ENCODE measurements at regions not wholly inside any gene's neighbourhood (a gene's known extent, or its start where the extent isn't known, plus 50 kb on each side); places are given as distances from the start of the nearest gene placed in this dataset.
"Not testable (repeated sequence)": the region's sequence is repeated elsewhere in the genome, so short reads cannot be mapped to it uniquely, and the experiment has no call there.

DNA sequence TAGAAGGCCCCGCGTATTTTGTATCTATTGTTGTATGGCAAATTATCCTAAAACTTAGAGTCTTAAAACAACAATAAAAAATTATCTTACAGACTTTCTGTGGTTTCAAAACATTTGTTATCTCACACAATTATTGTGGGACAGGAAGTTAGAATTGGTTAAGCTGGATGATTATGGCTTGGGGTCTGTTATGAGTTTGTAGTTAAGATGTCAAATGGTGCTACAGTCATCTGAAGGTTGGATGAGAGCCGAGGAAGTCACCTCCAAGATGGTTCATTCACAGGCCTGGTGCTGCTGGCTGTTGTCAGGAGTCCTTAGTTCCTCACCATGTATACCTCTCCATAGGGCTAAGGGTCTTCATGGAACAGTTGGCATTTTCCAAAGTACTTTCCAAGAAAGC lies 175.6 kb upstream of the FANCL start:
- DNase-seq (ENCODE audit: low read depth, low spot score): no peak

DNA sequence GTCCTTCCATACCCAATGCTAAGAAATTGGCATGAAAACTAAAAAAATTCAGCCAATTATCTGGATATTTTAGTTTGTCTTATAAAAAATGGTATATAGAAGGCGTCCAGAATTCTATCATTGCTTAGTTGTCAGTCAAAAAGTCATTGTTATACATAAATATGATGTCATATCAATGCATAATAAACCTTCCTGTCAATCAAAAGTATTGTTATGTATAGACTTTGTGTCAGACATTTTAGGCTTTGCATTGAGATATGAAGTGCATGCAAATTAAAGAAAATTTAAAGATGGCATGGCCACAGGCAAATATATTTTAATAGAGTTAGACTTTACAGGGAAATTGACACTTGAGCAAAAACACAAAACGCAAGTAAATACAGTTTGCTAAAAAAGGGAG lies 173.4 kb upstream of the FANCL start:
- no peak for DNase-seq (ENCODE audit: low read depth, low spot score)

DNA sequence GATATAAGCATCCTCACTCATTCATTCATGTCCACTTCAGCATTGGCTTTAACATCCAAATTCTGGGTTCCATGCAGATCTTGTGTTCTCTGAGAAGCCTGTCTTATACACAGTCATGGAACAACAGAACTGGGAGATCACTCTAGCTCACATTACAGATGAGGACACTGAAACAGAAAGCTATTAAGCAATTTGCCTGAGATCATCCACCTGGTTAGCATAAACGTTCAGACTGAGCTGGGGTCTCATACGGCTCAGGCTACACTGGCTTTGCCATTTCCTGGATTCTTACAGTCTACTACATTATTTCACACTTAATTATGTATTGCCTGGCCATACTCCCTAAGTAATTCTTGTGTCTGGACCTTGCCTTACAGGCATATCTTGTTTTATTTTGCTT lies 169.4 kb upstream of the FANCL start:
- no peak for DNase-seq (ENCODE audit: low read depth, low spot score)

DNA sequence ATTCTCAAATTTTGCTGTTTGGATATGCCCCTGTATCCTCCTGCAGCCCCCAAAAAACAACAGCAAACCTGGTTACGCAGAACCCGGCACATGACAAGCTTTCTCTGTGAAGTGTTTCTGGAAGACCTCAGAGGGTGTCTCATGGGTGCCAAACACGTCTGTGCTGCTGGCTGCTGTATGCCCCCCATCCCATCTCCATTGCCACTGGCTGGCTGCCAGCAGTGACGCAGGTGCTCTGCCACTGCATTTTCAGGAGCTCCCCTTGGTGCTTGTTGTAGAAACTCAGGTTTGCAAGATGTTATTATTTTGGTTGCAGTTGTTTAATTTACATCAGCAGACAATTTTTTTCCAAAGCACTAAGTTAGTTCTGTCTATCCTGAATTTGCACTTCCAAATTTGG lies 166.4 kb upstream of the FANCL start:
- DNase-seq (ENCODE audit: low read depth, low spot score): no peak

DNA sequence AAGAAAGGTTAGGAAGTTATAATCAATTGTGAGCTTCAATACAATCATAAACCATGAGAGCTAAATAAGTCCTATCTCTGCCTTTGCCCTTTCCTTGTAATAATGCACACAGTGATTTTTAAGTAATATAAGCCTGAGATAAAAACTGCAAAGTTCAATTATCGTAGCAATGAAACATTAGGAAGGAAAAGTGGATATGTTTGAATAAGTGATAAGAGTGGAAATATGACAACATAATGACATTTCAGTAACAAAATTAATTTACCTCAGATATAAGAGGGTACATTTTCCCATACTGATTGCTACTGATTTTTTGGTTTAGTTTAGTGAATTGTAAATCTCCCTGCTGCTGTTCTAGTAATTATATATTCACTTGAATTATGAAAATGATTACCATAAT lies 164.2 kb upstream of the FANCL start:
- DNase-seq (ENCODE audit: low read depth, low spot score): no peak

DNA sequence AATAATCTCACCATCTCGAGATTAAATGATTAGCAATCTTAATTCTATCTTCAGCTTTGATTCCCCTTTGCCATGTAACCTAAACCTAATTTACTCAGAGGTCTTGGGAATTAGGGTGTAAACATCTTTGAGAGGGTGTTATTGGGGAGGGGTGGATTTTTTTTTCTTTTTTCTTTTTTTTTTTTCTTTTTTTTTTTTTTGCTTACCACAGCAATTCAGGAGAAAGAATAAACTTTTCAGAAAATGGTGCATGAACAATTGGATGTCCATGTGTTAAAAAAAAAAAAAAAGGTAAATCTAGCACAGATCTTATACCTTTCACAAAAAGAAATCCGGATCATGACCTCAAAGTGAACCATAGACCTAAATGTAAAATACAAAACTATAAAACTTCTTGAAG lies 160.8 kb upstream of the FANCL start:
- no peak for DNase-seq (ENCODE audit: low read depth, low spot score)

DNA sequence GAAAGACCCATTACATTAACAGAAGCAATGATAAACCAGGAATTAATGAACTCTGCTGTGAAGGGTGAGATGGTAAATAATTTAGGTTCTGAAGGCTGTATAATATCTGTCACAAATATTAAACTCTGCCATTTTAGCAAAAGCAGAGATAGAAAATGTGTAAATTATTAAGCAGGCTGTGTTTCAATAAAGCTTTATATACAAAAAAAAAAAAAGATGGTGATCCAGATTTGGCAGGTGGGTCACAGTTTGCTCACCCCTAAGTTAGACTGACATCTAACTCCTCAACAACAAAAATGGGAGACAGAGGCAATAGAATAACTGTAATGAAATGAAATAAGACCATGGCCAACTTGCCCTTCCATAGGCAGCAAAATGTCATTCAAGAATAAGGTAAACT lies 157.3 kb upstream of the FANCL start:
- no peak for DNase-seq (ENCODE audit: low read depth, low spot score)

DNA sequence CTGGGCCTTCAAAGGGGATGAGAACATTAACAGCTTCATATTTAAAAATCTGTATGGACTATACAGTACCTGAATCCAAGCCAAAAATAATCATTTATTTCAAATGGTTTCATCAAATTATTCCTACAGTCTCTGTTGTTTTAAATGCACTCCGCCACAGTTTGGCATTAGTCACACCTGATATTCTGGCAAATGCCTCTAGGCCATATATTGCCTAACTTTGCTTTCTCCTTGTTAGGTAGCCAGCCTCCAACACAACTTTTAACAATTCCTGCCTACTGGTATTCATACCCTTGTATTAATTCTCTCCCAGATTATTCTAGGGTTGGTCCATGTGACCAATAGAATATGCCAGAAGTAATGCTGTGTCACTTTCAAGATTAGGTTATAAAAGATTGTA lies 146.6 kb upstream of the FANCL start:
- DNase-seq (ENCODE audit: low read depth, low spot score): no peak

DNA sequence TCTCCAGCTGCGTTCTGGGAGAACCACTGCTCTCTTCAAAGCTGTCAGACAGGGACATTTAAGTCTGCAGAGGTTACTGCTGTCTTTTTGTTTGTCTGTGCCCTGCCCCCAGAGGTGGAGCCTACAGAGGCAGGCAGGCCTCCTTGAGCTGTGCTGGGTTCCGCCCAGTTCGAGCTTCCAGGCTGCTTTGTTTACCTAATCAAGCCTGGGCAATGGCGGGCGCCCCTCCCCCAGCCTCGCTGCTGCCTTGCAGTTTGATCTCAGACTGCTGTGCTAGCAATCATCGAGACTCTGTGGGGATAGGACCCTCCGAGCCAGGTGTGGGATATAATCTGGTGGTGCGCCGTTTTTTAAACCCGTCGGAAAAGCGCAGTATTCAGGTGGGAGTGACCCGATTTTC lies 145.8 kb upstream of the FANCL start:
- DNase-seq (ENCODE audit: low read depth, low spot score): not testable (repeated sequence)

DNA sequence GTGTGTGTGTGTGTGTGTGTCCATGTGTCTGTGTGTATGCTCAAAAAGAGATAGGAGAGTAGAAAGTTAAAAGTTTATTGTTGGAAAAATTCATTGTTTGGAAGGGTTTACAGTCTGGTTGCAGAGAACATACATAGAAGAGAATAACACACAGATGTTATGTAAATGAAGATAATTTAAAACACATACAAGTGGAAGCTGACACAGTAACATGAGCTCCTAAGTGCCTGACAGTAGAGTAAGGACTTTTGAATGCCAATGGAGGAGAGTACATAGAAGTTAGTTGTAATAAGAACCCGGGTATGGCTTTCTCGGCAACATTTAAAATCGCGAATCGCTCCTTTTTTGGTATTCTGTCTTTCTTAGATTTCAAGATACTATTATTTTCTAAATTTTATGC lies 137.0 kb upstream of the FANCL start:
- DNase-seq (ENCODE audit: low read depth, low spot score): no peak

DNA sequence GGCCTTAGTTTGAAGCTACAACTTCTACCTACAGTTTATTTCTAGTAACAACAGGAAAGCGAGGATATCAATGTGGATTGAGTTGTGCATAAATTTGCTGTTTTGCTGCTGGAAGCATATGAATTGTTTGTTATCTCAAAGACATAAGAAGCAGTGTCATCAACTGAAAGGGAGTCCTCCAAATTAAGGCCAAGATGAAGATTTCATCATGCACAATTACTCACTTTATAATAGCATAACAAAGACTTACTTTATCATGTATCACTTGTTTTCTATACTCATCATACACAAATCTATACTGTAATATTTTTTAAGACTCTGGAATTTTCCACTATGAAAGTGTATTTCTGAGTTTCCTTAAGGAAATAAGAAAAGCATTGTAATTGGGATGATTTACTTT lies 136.1 kb upstream of the FANCL start:
- no peak for DNase-seq (ENCODE audit: low read depth, low spot score)

DNA sequence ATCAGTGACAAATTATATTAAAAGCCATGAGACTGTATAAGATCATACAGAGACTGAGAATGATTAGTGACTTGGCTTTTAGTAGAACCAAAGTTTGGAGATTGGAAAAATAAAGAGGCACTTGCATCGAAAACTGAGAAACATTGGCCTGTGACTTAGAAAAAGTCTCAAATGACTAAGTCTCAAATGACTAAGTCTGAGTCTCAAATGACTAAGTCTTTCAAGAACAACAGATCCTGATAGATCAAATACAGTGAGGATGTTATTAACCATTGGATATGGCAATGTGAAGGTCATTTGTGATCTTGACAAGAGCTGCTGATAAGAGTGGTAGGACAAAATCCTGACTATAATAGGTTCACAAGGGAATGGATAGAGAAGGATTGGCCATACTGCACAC lies 135.5 kb upstream of the FANCL start:
- DNase-seq (ENCODE audit: low read depth, low spot score): no peak

DNA sequence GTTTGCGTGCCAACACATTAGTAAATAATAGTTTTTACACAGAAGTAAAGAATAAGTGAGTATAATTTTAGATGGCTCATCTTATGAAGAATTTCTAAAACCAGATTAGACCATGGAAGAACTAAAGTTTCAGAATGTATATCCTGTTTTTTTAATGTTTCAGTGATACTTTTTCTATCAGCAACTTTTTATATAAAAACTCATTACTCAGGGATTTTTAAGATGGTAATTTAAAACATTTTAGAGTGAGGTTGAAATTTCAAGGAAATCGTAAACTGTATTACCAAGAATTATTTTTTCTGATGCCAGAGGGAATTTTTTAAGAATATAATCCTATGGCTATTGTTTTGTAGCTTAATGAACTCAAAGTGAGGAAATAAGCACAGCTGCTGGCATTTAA lies 128.5 kb upstream of the FANCL start:
- DNase-seq (ENCODE audit: low read depth, low spot score): no peak

DNA sequence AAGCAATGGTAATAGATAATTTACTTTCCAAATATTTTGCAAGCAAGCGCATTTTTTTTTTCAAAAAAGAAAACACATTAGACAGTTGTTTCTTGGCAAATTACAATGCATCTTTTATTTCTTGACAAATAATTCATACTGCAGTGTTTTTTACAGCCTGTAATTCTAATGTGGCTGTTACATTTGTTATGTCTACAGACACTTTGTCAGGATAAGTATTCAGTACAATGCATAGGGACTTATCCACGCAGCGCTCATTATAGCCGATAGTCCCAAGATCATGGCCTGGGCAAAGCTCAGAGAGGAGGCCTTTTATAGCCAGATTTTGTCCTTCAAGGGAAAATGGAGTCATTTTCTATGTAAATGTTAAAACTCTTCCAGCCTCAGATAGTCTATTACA lies 123.0 kb upstream of the FANCL start:
- DNase-seq (ENCODE audit: low read depth, low spot score): no peak

DNA sequence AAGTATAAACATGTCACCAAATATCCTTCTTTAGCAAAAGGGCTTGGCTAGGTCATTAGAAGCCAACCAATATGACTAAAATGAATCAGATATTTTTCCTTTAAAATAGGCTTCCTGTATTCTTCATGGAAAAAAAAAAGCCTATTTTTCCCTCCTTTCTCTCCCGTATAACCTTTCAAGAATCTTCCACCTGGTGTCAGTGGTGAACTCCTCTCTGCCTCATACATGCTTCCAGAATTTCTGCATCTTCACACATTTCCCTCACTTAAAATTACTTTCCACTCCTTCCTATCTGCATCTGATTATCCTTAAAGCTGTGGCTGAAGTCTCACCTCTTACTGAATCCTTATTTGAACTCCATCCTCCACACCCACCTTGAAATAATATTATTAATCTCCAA lies 116.9 kb upstream of the FANCL start:
- DNase-seq (ENCODE audit: low read depth, low spot score): no peak

DNA sequence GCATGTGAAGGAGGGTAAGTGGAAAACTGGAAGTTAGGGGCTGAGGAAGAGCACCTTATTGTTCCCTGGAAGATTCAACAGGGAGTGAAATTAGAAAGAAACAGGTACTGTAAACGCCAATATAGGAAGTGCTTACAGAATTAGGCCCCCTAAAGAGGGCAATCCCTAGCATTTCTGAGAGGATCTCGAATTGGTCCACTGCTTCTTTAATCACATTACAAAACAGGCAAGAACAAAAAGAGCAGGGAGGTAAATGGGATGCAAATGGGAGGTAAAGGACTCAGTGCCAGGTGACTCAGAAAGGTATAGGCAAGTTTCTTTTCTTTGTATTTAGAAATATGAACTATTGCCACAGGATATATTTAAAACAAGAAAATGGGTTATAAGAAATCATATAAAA lies 116.4 kb upstream of the FANCL start:
- DNase-seq (ENCODE audit: low read depth, low spot score): peak; percentile 38

DNA sequence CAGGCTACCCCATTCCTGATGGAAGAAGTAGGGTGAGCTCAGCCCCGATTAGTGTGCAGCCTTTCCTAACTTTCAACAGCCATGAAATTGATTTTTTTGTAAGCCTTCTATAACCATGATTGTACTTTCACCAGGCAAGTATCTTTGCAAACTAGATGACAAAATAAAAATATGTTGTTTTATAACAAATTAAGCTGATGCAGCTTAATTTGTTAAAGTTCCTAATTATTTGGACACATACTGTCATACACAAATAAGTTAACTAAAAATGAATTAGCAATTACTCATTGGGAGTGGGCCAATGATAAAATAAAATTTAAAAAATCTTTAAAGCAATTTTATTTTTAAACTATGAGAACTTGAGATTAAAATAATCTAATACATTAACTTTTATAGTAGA lies 113.1 kb upstream of the FANCL start:
- DNase-seq (ENCODE audit: low read depth, low spot score): no peak

DNA sequence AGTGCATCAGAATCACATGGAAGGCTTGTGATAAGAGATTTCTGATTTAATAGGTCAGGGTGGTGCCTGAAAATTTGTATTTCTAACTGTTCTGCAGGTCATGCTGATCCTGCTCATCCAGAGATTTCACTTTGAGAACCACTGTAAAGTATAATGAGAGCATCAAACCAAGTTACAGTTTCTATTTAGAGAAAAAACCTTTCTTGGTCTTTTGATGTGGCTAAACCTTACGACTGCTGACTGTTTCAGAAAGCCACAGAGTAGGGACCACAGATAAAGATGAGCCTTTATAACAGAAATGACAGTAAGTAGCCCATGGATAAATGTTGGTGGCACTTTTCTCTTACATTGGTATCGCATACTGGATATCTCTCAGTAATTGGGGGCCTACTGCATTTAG lies 109.4 kb upstream of the FANCL start:
- DNase-seq (ENCODE audit: low read depth, low spot score): no peak

DNA sequence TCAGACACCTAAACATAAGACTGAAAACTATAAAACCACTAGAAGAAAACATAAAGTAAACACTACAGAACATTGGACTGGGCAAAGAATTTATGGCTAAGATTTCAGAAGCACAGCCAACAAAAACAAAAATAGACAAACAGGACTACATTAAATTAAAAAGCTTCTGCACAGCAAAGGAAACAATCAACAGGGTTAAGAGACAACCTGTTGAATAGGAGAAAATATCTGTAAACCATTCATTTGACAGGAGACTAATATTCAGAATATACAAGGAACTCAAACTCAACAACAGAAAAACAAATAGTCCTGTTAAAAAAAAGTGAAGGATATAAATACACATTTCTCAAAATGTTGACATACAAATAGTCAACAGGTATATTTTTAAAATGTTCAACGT lies 106.7 kb upstream of the FANCL start:
- no peak for DNase-seq (ENCODE audit: low read depth, low spot score)

DNA sequence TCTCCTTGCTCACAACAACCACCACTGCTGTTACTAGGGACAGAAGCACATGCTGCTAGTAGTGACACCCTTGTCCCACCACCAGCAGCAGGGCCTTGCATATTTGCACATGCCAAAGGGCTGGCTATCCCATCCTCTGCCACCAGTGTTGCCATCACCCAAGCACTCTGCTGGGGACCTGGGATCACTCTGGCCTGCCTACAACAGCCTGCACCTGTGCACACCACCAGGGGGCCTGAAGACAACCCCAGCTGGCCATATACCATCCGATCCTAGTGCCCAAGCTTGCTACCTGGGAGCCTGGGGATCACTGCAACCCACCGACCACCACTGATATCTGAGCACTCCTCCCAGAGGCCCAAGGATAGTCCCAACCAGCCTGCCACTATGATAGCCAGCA lies 99.9 kb upstream of the FANCL start:
- DNase-seq (ENCODE audit: low read depth, low spot score): no peak

DNA sequence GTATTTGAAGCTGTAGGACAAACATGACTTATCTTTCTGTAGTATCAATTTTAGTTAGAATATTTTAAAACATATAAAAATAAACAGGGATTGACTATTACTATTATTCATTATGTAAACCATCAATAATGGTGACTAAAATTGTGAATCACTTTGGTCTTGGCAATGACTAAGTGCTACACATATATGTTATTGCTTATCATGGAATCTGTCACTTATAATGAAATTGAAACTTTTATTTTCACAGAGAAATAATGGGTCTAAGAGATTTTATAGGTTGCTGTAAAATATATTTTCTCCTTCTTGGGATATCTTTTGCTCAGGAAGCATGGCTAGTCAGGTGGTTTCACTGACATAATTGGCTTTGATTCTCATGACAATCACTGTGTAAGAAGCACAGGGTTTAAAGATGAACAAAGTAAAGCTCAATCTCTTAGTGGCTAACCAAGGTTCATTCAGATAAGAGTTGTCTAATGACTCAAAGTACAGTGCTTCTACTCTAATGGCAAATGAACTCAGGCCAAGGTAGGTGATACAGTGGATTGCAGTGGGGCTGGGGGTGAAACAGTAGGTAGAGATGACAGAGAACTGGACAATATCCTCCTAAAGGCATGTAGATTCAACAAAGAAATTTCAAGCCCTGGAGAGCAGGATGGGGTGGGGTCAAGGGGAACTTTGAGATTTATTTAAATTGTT lies 98.6 kb upstream of the FANCL start:
- no peak for DNase-seq (ENCODE audit: low read depth, low spot score)

DNA sequence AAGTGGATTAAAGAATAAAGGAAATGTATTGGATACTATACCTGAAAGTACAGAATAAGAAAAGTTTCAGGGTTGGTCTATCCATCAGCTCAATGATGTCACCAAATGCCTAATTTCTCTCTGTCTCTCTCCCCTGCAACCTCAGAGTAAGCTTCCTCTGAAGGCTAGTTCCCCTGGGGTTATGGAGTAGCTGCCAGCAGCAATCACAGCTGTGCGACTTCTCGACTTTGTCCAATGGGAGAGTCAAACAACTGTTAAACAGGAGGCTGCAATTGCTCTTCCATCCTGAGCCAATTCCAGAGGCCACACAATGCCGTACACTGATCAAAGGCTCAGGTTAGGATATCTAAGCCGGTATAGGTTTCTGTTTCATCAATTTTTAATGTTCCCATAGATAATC lies 95.3 kb upstream of the FANCL start:
- DNase-seq (ENCODE audit: low read depth, low spot score): no peak

DNA sequence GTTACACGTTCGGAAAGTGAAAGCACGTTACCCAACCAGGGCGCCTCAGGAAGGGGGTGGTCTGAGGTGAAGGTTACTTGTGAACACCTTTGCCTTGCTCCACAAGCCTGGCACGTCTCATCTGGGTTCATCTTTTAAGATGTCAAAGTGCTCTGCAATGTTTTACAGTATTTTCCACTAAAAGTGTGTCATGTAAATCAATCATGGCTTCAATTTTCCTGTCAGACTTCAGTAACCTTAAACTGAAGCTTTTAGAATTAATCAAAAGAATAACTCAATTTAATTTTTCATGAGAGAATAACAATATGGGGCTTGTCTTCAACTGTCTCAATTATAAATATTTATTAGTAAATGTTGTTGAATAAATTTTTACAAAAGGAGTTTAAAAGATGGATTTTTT lies 93.3 kb upstream of the FANCL start:
- no peak for DNase-seq (ENCODE audit: low read depth, low spot score)

DNA sequence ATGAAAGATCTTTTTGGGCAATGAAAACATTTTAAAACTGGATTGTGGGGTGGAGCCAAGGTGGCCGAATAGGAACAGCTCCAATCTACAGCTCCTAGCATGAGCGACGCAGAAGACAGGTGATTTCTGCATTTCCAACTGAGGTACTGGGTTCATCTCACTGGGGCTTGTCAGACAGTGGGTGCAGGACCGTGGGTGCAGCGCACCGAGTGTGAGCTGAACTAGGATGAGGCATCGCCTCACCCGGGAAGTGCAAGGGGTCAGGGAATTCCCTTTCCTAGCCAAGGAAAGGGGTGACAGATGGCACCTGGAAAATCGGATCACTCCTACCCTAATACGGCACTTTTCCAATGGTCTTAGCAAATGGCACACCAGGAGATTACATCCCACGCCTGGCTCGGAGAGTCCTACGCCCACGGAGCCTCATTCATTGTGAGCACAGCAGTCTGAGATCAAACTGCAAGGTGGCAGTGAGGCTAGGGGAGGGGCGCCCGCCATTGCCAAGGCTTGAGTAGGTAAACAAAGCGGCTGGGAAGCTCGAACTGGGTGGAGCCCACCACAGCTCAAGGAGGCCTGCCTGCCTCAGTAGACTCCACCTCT lies 84.3 kb upstream of the FANCL start:
- DNase-seq (ENCODE audit: low read depth, low spot score): not testable (repeated sequence)

All from iPS DF 19.7 (cell line).